IPS DF 4.7 (cell line): ENCODE measurements at regions not wholly inside any gene's neighbourhood (a gene's known extent, or its start where the extent isn't known, plus 50 kb on each side); places are given as distances from the start of the nearest gene placed in this dataset.

ENCODE experiments used
- DNase-seq: peaks from one replicate; pipeline ENCODE4 v3.0.0-alpha.2; 2013; ENCODE audit warnings: low spot score; ENCODE audit errors: extremely low read depth

DNA sequence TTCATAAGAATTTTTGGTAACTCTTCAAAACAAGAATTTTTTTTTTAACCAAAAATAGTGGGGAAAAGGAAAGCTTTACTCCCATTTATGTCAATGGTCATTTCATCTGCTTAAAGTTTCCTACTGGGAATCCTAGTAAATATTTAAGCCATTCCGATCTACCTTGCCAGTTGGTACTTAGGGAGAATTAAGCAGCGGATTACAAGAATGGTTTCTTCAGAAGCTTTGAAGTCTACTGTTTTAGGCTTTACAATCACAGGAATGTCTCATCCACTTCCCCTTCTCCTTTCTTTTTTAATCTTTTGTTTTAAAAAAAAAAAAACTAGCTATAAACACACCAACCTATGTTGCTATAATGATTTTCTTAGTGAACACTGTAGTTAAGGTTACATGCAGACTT is 341.4 kb upstream of the ATP11B start:
- DNase-seq: no peak

GRCh38 chr3:182455011-182455410 is 338.3 kb upstream of the ATP11B start:
- DNase-seq: no peak

DNA sequence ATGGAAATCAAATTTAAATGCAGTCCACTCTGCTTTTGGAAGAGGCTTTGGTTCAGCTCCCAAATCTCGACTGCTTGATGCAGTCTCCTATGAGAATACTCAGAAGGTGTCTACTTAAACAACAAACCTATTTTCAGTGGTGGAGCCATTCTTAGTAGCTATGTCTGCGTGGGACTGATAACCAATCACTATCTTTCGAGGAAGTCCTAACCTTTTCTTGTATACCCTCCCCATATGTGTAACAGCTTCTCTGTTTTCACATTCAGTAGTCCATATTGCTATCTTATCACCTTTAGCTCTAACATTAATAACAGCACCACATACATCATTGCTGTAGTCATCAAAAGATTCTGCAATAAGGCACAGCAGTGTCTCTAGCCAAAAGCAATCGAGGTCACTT is 333.0 kb upstream of the ATP11B start:
- no peak for DNase-seq

- DNase-seq: no peak
Observed at GRCh38 chr3:182462152-182462551, 331.2 kb upstream of the ATP11B start.

- no peak for DNase-seq
Observed at GRCh38 chr3:182464513-182465145, 328.7 kb upstream of the ATP11B start.

DNA sequence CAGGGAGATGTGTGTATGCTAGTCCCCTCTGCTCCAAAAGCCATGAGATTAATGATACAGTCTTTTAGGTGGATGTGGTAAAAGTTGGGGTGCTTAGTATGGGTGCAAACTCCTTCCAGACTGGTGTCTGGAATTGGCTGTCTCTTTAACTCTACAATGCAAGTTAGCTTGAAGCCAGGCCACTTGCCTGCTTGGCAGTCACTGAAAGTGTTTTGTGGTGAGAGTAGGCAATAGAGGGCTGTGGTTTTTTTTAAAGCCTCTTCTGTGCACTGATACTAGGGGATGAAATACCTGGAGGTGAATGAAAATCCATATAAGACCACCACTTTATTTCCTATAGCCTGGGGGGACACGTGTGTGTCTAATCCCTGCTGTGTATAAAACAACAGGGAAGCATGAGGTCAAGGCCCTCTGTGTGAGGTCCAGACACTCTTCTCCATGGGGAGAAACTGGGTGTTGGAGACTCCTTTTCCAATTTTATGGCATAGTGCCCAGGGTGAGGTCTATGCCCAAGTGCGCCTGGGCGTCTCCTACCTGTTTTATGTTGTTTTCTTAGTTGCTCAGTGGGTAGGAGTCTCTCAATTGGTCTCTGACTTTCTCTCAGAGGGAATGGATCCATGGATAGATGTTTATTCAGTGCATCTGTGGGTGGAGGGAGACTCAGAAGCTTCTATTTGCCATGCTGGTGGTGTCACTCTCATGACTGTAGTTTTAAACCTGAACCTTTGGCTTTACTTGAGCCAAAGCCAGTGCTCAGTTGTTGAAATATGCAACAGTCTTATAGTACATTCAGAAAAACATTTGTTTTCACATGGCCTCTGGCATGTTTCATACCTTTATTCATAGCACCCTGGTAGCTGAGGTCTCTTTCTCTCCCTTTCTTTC is 327.8 kb upstream of the ATP11B start:
- no peak for DNase-seq

GRCh38 chr3:182469086-182469485 is 324.2 kb upstream of the ATP11B start:
- DNase-seq: no peak

- DNase-seq: no peak
Observed at GRCh38 chr3:182470187-182470586, 323.1 kb upstream of the ATP11B start.

DNA sequence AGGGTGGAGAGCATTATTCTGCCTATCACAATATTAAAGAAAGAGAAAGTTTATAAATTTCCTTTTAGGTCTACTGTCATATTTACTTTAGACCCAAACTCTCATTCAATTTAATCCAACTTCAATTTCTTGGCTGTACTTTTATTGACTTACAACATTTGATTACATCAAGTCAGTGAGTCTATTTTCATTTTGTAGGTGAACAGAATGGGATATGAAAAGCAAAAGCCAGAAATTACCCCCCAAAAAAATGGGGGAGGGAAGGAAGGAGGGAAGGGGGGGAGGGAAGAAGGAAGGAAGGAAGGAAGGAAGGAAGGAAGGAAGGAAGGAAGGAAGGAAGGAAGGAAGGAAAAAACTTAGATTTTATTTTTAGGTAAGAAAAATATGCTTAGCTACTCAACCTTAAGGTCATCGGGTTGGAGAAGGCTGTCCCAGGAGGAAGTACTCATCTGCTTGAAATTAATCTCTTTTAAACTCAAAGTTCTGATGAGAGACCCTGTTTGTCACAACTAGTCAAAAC is 320.1 kb upstream of the ATP11B start:
- no peak for DNase-seq

DNA sequence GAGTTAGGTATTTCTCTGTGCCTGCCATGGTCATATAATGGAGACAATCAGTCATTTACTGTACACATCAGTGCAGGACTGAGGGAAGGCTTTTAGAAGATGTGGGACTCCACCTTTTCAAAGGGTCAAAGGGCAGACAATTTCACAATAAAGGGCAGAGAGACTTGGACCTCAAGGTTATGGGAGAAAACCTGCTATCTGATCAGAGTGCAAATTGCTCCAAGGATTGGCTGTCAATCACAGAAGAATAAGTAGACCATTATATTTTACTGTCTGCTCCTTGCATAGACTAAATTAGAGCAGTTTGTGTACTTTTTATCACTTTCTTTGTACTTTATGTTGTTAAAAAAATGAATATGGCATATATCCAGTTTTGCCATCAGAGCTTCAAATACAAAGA is 314.9 kb upstream of the ATP11B start:
- no peak for DNase-seq

DNA sequence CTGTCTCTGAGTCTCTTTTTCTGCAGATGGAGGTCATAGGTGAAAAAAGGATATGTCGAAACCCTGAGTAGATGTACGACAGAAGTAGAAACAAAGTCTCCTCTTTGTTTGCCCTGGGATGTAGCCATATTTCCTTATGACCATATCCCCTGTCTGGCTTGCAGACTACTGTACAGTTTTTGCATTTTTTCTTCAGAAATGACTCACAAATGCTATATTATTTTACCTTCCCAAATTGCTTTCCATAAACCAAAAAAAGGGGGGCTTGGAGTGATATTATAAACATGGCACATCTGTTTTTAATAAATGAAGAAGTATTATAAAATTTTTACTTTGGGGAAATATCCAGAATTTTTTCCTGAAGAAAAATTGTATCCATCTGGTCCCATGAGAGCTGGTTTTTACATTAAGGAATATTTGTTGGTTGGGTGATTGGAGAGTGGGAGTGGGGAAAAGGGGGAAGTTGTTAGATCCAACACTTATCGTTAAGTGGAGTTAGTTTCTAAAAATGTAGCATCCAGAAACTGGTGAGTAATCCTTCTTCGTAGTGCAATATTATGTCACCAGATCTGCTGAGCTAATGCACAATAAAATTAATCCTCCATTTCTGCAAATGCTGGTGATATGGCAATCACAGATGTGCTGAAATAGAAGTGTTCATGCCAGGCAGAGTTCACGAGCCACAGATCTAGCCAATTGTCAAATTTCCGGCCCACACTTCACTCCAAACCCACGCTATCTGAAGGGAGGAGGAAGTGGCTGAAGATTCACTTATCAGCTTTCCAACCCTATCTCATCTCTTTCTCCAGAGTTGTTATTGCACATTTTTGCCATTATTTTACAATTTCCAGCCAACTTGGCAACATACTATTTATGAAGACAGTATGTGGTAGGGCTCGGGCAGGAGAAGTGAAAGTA is 313.6 kb upstream of the ATP11B start:
- no peak for DNase-seq

DNA sequence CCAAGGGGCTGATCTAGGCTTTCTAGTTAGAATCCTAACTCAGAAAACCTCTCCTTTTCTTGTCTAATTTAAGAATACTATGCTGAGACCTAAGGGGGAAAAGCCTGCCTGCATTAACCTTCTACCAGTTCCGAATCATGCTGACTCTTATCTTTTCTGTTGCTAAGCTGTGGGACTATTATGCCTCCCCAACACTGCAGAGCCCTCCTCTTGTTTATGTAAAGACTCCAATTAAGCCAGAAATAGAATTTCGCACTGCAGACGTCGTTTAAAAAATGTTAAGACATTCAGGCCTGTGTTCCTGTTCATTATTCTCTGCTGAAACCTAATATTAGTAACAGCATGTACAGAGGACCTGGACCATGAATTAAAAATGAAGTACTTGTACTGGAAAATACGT is 310.6 kb upstream of the ATP11B start:
- no peak for DNase-seq

GRCh38 chr3:182484682-182485081 is 308.6 kb upstream of the ATP11B start:
- DNase-seq: no peak

- DNase-seq: no peak
Observed at GRCh38 chr3:182485301-182485700, 308.0 kb upstream of the ATP11B start.

DNA sequence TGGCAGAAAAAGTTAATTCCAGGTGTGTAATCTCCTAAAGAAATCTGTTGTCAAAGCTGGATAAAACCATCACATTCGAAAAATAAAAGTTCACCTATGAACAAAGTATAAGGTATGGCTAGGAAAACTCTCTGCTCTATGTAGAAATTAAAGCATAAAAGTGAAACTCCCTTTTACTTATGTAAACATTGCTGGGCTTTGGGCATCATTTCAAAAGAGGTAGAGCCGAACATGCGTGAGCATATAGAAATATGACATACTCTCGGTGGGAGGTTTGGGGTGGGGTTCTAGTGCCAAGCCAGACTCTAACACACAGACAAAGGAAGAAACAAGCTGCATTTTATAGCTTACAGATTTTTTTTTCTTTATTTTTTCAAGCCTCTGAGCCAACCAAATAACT is 306.8 kb upstream of the ATP11B start:
- DNase-seq: no peak

DNA sequence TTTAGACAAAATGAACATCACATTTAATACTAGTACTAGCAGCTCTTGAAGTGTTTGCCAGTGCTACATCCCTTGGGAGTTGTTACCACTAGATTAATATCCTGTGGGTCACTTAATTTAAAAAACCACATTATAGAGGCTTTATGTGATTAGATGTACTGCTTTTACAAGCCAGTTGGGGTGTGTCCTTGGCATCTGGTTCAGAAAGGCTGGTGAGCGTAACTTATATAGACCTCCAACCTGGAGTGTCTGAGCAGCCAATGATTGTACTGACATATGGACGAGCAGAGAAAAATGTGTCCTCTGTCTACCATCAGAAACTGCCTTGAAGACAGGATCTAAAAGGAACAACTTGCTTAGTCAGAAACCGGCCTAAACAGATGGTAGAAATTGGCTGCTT is 306.2 kb upstream of the ATP11B start:
- DNase-seq: no peak

- no peak for DNase-seq
Observed at GRCh38 chr3:182487611-182488010, 305.7 kb upstream of the ATP11B start.

- DNase-seq: no peak
Observed at GRCh38 chr3:182490596-182491491, 302.5 kb upstream of the ATP11B start.

DNA sequence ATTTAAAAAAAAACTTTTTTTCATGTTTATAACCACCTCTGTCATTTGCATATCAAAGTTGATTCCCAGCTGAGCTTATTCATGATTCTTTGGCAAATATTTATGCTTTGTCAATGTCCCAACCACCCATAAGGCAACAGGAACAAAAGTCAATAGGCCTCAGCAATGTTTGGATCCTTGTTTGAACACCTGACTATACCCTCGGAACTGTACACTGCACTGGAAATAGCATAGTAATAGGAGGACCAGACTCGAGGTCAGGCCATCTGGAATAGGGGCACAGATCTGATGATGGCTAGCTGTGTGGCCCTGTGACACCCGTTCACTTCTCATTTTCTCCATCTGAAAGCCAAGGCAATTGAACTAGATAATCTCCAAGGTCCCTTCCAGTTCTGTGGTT is 301.7 kb upstream of the ATP11B start:
- no peak for DNase-seq

DNA sequence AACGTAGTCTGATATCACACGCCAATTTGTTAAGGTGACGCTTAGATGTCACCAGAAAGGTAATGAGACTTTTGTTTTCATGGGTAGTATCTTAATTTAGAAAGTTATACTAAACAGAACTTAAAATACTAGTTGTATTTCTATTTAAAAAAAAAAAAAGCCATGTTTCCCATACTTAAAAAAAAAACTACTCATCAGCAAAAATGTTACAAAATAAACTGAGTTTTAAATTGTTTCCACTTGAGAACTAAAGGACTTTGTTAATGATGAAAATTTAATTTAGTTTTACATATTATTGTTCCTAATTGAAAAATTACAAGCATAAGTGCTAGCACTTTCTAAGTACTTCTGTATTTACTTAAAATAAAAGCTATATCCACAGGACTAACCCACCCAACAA is 300.8 kb upstream of the ATP11B start:
- DNase-seq: no peak

DNA sequence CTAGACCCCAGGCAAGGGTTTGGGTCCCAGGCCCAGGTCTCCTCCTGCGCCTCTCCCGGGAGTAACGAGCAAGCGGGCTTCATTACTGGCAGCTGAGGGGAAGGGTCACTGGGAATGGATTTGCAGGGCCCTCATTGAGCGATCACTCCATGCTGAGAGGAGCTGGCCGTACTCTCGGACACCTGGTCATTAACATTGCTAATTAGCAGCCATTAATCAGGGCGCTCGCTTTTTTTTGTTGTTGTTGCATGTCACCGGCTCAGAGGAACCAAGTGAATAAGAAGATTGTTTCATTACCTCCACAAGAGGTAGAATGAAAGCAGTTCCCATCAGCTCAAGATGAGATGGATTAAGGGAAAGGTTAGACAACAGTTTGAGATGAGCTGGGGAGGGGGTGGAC is 293.0 kb upstream of the ATP11B start:
- DNase-seq: peak; percentile 46
